Skeletal muscle satellite cell (primary cell): ENCODE measurements at regions not wholly inside any gene's neighbourhood (a gene's known extent, or its start where the extent isn't known, plus 50 kb on each side); places are given as distances from the start of the nearest gene placed in this dataset.

Experiments
- H3K27me3 ChIP-seq: 2 replicates; pipeline ENCODE4 v1.7.0; 2013; ENCODE audit warnings: low read length; ENCODE audit not compliant: control insufficient read depth, insufficient read depth
- H3K36me3 ChIP-seq: 2 replicates; pipeline ENCODE4 v1.7.0; 2013; ENCODE audit warnings: mild to moderate bottlenecking, control low read depth, low read length; ENCODE audit not compliant: insufficient read depth
- H3K4me1 ChIP-seq: 2 replicates; pipeline ENCODE4 v1.7.0; 2013; ENCODE audit warnings: low read length; ENCODE audit not compliant: control insufficient read depth, insufficient read depth
- H3K4me2 ChIP-seq: 2 replicates; pipeline ENCODE4 v1.7.0; 2013; ENCODE audit warnings: mild to moderate bottlenecking, low read length
- H3K4me3 ChIP-seq: 2 replicates; pipeline ENCODE4 v1.7.0; 2013; ENCODE audit warnings: low read length
- H3K9ac ChIP-seq: 2 replicates; pipeline ENCODE4 v1.7.0; 2013; ENCODE audit warnings: mild to moderate bottlenecking, low read depth, low read length, moderate library complexity
- H3K9me3 ChIP-seq: replicated peaks from 2 replicates; pipeline ENCODE4 v1.7.0; 2013; ENCODE audit warnings: mild to moderate bottlenecking, control low read depth, low read length

DNA sequence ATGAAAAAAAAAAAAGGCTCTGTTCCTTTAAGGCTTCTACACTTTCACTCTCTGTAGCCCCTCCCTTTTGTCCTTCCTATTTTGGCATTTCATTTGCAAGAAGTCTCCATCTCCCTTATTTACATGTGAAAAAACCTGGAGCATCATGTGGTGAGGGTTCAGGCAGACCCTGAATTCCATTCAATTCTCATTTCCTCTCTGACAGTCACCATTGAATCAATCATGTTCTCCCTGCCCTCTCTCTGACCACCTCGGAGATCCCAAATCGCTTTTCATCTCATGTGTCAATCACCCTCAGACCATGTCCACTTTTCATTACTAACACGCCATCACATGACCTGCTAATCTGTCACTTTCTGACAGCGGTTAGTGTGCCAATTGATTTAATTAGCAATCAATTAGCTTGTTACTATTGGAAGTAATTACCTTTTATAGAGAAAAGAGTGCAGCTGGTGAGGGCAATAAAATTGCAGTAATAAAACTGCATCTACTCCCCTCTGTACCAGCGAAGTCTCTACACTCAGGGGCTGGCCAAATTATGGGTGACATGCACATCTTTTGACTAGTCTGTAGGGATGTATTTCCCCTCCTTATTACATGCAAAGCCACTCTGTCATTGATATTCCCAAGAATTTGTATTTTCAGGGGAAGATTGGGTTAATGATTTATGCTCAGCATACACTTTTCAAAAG lies 317.4 kb downstream of the EN1 start:
- no peak overlapping the region for H3K4me3 ChIP-seq
- no peaks in the 10 kb centered on the region for H3K9me3 ChIP-seq

DNA sequence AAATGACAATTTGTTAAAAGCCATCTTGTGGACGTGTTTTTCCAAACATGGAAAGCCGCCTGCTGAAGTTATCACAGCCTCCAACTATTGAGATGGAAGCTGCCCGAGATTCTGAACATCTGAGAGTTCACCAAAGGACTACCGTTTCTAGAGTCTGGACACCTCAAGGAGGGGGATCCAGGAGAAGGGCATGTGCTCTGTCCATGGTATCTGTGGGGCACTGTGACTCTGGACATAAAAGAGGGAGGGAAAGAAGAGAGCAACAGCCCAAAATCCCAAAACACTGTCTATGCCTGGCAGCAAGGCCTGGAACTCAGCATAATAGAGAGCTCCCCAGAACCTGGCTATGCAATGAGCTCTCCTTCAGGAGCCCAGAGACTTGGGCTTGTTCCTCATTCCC lies 319.9 kb downstream of the EN1 start:
- H3K27me3 ChIP-seq: no peaks in the 10 kb centered on the region
- H3K36me3 ChIP-seq: no peaks in the 10 kb centered on the region
- no peak overlapping the region for H3K4me3 ChIP-seq
- H3K4me2 ChIP-seq: no peak overlapping the region
- H3K4me1 ChIP-seq: no peaks in the 10 kb centered on the region
- peaks cover 3% of the 10 kb centered on the region for H3K9me3 ChIP-seq
- no peak overlapping the region for H3K9ac ChIP-seq

More for the DNA sequence above, 317.4 kb downstream of the EN1 start:
- H3K27me3 ChIP-seq: peaks cover under 1% of the 10 kb centered on the region
- H3K36me3 ChIP-seq: no peaks in the 10 kb centered on the region
- no peak overlapping the region for H3K9ac ChIP-seq
- no peaks in the 10 kb centered on the region for H3K4me1 ChIP-seq
- no peak overlapping the region for H3K4me2 ChIP-seq

DNA sequence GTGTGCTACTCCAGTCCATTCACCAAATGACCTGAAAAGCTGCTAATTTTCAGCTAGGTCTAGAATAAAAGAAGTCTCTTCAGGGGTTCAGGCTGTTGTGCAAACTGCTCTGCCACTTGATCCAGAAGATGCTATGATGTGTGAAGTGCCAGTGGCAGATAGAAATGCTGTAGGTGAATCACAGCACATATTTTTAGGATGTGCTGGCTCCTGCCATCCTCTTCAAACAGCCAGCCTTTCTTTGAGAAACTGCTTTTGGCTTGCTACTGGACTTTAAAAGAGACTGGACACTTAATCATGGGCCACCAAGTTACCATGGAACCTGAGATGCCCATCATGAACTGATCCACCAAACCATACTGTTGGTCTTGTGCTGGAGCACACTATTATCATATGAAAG lies 322.1 kb downstream of the EN1 start:
- H3K9ac ChIP-seq: no peak overlapping the region
- H3K4me2 ChIP-seq: no peak overlapping the region
- H3K36me3 ChIP-seq: no peaks in the 10 kb centered on the region
- peaks cover 7% of the 10 kb centered on the region for H3K9me3 ChIP-seq
- H3K4me3 ChIP-seq: no peak overlapping the region
- no peaks in the 10 kb centered on the region for H3K27me3 ChIP-seq
- H3K4me1 ChIP-seq: no peaks in the 10 kb centered on the region

DNA sequence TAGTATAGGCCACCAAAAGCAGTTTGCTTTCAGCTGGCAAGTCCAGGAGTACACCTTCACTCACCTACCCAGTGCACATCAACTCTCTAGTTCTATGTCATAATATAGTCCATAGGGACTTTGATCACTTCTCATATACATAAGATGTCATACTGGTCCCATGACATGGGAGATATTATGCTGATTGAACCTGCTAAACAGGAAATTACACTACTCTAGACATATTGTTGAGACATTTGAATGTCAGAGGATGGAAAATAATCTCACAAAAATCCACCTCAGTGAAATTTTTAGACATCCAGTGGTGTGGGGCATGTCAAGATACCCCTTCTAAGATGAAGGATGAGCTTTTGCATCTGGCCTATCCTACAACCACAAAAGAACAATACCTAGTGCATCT lies 322.5 kb downstream of the EN1 start:
- no peak overlapping the region for H3K4me3 ChIP-seq
- H3K9ac ChIP-seq: no peak overlapping the region
- H3K4me2 ChIP-seq: no peak overlapping the region
- H3K4me1 ChIP-seq: no peaks in the 10 kb centered on the region
- no peaks in the 10 kb centered on the region for H3K36me3 ChIP-seq
- no peaks in the 10 kb centered on the region for H3K27me3 ChIP-seq
- peaks cover 7% of the 10 kb centered on the region for H3K9me3 ChIP-seq

DNA sequence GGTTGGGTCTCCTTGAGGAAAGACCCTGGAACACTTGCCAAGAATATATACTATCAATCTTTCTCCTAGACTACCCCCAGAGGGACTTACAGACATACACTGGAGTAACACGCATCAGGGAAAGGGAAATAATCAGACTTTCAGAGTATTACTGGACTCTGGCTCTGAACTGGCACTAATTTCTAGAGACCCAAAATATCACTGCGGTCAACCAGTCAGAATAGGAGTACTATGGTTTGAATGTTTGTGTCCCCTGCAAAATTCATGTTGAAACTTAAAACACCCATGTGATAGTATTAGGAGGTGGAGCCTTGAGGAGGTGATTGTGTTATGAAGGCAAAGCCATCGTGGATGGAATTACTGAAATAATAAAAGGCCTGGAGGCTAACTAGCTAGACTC lies 323.7 kb downstream of the EN1 start:
- H3K27me3 ChIP-seq: peaks cover under 1% of the 10 kb centered on the region
- H3K4me2 ChIP-seq: no peak overlapping the region
- H3K9me3 ChIP-seq: peaks cover 7% of the 10 kb centered on the region
- no peaks in the 10 kb centered on the region for H3K4me1 ChIP-seq
- H3K9ac ChIP-seq: no peak overlapping the region
- H3K36me3 ChIP-seq: no peaks in the 10 kb centered on the region
- no peak overlapping the region for H3K4me3 ChIP-seq

DNA sequence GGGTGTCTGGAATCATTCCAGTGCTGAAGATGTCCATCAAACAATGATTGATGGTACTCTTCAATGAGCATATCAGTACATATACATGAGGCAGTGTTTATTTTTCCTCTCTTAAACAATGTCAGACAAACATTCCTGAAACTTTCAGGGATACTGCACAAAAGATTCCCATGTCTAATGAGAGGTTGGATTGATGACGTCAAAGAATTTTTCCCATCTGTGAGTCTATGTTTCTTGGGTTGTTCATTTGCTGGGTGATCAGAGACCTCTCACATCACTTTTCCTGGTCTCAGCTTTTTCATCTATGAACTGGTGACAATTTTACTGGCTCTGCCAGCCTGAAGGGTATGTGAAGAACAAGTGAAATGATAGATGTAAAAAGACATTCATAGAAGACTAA lies 325.5 kb downstream of the EN1 start:
- Histone ChIP-seq H3K4me1 (no peaks in the 10 kb centered on the region), H3K36me3 (no peaks in the 10 kb centered on the region), H3K9ac (no peak overlapping the region), H3K4me2 (no peak overlapping the region), H3K27me3 (peaks cover 2% of the 10 kb centered on the region), H3K4me3 (no peak overlapping the region), H3K9me3 (peaks cover 7% of the 10 kb centered on the region)

DNA sequence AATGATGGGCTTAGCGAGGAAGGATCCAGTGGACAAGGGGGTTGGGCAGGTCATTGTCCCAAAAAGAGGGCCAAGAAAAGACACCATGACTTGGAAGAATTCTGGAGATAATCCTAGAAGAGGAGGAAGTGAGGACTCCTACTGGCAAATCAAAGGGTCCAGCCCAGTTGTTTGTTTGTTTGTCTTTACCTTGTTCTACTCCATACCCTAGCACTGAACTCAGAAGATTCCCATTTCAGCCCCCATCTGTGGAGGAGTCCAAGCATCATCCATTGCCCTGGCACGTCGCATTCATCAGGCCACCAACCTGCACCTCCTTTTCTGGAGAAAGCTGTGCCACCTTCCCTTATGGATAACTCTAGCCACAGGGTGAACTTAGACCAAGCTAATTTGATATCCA lies 326.2 kb downstream of the EN1 start:
- Histone ChIP-seq H3K9ac (no peak overlapping the region), H3K36me3 (no peaks in the 10 kb centered on the region), H3K9me3 (peaks cover 7% of the 10 kb centered on the region), H3K4me3 (no peak overlapping the region), H3K4me2 (no peak overlapping the region), H3K4me1 (no peaks in the 10 kb centered on the region), H3K27me3 (peaks cover 2% of the 10 kb centered on the region)

DNA sequence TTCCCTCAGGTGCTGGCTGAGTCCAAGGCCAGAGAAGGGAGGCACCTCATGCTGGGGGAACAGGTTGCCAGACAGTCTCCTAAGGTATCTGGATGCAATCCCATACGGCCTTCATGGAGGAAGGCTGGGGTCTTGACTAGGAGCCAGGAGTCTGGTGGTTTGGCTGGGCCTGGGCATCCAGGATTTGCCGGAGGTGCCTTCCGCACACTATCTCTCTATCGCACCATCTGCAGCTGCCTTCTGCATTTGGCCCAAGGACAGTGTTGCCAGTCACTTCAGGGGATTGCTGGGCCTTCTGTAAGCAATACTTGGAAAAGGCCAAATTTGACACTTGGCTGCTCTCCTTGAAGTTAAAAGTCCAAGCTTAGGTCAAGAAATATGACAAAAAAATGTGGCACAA lies 327.2 kb downstream of the EN1 start:
- H3K36me3 ChIP-seq: no peaks in the 10 kb centered on the region
- no peak overlapping the region for H3K4me2 ChIP-seq
- peaks cover 2% of the 10 kb centered on the region for H3K27me3 ChIP-seq
- H3K4me3 ChIP-seq: no peak overlapping the region
- H3K9me3 ChIP-seq: peaks cover 7% of the 10 kb centered on the region
- no peaks in the 10 kb centered on the region for H3K4me1 ChIP-seq
- H3K9ac ChIP-seq: no peak overlapping the region

DNA sequence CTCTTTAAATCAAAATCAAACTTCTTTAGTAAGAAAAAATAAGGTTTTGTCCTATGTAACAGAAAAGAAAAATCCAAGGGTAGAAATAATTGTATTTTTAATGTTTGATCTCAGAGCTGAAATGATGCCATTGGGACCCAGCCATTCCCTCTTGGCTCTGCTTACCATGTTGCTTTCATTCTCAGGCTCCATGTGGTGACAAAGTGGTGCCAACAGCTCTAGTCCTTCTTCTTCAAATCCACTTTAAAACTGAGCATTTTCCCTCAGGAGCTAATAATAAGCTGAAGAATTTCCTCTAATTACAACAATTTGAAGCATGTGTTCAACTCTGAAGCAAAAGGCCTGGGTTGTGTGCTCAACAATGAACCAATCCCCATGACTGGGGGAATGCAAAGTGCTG lies 327.9 kb downstream of the EN1 start:
- Histone ChIP-seq H3K36me3 (no peaks in the 10 kb centered on the region), H3K9me3 (peaks cover 7% of the 10 kb centered on the region), H3K9ac (no peak overlapping the region), H3K4me1 (no peaks in the 10 kb centered on the region), H3K4me2 (no peak overlapping the region), H3K4me3 (no peak overlapping the region), H3K27me3 (peaks cover 2% of the 10 kb centered on the region)

DNA sequence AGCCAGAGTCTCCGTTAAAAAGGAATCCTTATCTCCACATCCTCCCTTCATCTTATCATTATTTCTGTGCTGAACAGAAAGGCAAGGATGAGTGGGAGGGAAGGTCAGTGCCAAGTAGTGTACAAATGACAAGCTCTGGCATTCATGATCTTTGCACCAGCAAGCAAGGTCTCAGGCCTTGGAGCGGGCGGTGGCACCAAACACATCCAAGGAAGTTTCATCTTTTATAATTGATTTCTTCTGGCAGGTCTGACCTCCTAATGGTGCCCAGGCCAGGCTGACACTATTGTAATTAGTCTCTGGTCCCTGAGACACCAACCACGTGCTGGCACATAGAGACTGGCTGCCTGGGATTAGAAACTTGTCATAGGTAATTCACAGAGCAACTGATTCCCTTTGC lies 336.6 kb downstream of the EN1 start:
- Histone ChIP-seq H3K27me3 (peaks cover 12% of the 10 kb centered on the region), H3K4me2 (no peak overlapping the region), H3K9me3 (no peaks in the 10 kb centered on the region), H3K4me3 (no peak overlapping the region), H3K9ac (no peak overlapping the region), H3K36me3 (no peaks in the 10 kb centered on the region), H3K4me1 (no peaks in the 10 kb centered on the region)

DNA sequence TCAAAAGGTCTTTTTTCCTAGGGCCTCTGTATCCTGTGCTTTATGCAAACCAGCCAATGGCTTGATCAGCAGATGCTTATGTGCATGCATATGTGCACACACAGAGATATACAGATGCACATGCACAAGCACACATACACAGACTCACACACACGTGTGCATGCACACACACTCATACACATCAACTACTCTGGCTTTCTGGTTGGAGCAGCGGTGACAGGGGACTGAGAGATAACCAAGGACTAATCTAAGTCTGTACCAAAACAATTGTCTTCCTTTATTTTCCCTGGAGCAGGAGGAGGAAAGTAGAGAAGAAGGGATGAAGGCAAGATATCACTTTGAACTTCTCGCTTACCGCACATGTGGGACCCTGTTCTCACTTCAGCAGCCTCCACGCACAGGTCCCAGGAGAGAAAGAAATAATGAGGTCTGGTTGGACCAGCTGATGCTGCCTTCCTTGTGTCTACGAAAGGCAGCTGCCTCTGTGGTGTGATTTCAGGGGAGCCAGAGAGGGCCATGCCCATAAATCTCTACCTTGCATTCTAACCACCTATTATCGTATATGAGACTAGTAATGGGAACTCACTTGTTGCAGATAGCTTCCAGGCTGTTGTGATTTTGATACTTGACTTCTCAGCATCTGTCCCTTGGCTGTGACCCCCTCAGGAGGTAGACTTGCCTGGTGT lies 338.0 kb downstream of the EN1 start:
- Histone ChIP-seq H3K4me1 (no peaks in the 10 kb centered on the region), H3K27me3 (peaks cover 12% of the 10 kb centered on the region), H3K9me3 (no peaks in the 10 kb centered on the region), H3K4me2 (no peak overlapping the region), H3K36me3 (no peaks in the 10 kb centered on the region), H3K4me3 (no peak overlapping the region), H3K9ac (no peak overlapping the region)

DNA sequence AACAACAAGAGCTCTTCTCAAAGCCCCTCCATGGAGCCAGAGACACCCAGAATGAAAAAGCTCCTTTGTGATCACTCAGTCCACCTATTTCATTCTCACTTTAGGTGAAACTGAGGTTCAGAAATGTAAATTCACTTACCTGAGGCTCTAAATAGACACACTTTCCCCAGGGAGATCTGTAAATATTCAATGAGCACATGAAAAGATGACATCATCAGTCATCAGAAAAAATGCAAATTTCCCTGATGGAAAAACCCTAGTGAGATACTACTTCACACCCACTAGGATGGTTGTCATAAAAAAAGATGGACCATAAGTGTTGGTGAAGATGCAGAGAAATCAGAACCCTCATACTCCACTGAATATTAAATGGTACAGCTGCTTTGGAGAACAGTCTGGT lies 339.2 kb downstream of the EN1 start:
- Histone ChIP-seq H3K9me3 (no peaks in the 10 kb centered on the region), H3K4me1 (no peaks in the 10 kb centered on the region), H3K4me2 (no peak overlapping the region), H3K4me3 (no peak overlapping the region), H3K27me3 (peaks cover 12% of the 10 kb centered on the region), H3K36me3 (no peaks in the 10 kb centered on the region), H3K9ac (no peak overlapping the region)
